ENCODE measurements at regions not wholly inside any gene's neighbourhood (a gene's known extent, or its start where the extent isn't known, plus 50 kb on each side); places are given as distances from the start of the nearest gene placed in this dataset.

- no peak for TF ChIP-seq CTCF (IDR thresholded peaks at IDR 0.05; ENCODE audit: insufficient read depth, low read length, poor library complexity, severe bottlenecking)
- H3K36me3 ChIP-seq (ENCODE audit: control insufficient read depth, insufficient read depth, low read length): no peaks in the 10 kb centered on the region
- DNase-seq (ENCODE audit: extremely low read depth, insufficient read length): no peak
- no peaks in the 10 kb centered on the region for H3K27me3 ChIP-seq (replicated peaks; ENCODE audit: control insufficient read depth, insufficient read depth, low read length)
- no peak overlapping the region for H3K4me3 ChIP-seq (replicated peaks; ENCODE audit: low read depth, low read length)
Measured at GRCh38 chr2:22741216-22741615, 643.8 kb upstream of the KLHL29 start.

- DNase-seq (ENCODE audit: extremely low read depth, insufficient read length): no peak
- H3K36me3 ChIP-seq (ENCODE audit: control insufficient read depth, insufficient read depth, low read length): no peaks in the 10 kb centered on the region
- TF ChIP-seq CTCF (IDR thresholded peaks at IDR 0.05; ENCODE audit: insufficient read depth, low read length, poor library complexity, severe bottlenecking): no peak
- no peaks in the 10 kb centered on the region for H3K27me3 ChIP-seq (replicated peaks; ENCODE audit: control insufficient read depth, insufficient read depth, low read length)
- no peak overlapping the region for H3K4me3 ChIP-seq (replicated peaks; ENCODE audit: low read depth, low read length)
Measured at GRCh38 chr2:22748909-22749308, 636.1 kb upstream of the KLHL29 start.

GRCh38 chr2:22753476-22753875, 631.5 kb upstream of the KLHL29 start:
- DNase-seq (ENCODE audit: extremely low read depth, insufficient read length): no peak
- Histone ChIP-seq H3K4me3 (replicated peaks; ENCODE audit: low read depth, low read length) (no peak overlapping the region), H3K27me3 (replicated peaks; ENCODE audit: control insufficient read depth, insufficient read depth, low read length) (no peaks in the 10 kb centered on the region), H3K36me3 (ENCODE audit: control insufficient read depth, insufficient read depth, low read length) (no peaks in the 10 kb centered on the region)
- TF ChIP-seq CTCF (IDR thresholded peaks at IDR 0.05; ENCODE audit: insufficient read depth, low read length, poor library complexity, severe bottlenecking): no peak

GRCh38 chr2:22756276-22757043, 628.5 kb upstream of the KLHL29 start:
- no peak for DNase-seq (ENCODE audit: extremely low read depth, insufficient read length)
- no peaks in the 10 kb centered on the region for H3K36me3 ChIP-seq (ENCODE audit: control insufficient read depth, insufficient read depth, low read length)
- no peak for TF ChIP-seq CTCF (IDR thresholded peaks at IDR 0.05; ENCODE audit: insufficient read depth, low read length, poor library complexity, severe bottlenecking)
- H3K4me3 ChIP-seq (replicated peaks; ENCODE audit: low read depth, low read length): no peak overlapping the region
- H3K27me3 ChIP-seq (replicated peaks; ENCODE audit: control insufficient read depth, insufficient read depth, low read length): no peaks in the 10 kb centered on the region

GRCh38 chr2:22769497-22769896, 615.5 kb upstream of the KLHL29 start:
- Histone ChIP-seq H3K36me3 (ENCODE audit: control insufficient read depth, insufficient read depth, low read length) (no peaks in the 10 kb centered on the region), H3K4me3 (replicated peaks; ENCODE audit: low read depth, low read length) (no peak overlapping the region), H3K27me3 (replicated peaks; ENCODE audit: control insufficient read depth, insufficient read depth, low read length) (no peaks in the 10 kb centered on the region)
- TF ChIP-seq CTCF (IDR thresholded peaks at IDR 0.05; ENCODE audit: insufficient read depth, low read length, poor library complexity, severe bottlenecking): no peak
- DNase-seq (ENCODE audit: extremely low read depth, insufficient read length): no peak

GRCh38 chr2:22784566-22784965, 600.4 kb upstream of the KLHL29 start:
- no peaks in the 10 kb centered on the region for H3K36me3 ChIP-seq (ENCODE audit: control insufficient read depth, insufficient read depth, low read length)
- TF ChIP-seq CTCF (IDR thresholded peaks at IDR 0.05; ENCODE audit: insufficient read depth, low read length, poor library complexity, severe bottlenecking): no peak
- H3K27me3 ChIP-seq (replicated peaks; ENCODE audit: control insufficient read depth, insufficient read depth, low read length): no peaks in the 10 kb centered on the region
- H3K4me3 ChIP-seq (replicated peaks; ENCODE audit: low read depth, low read length): no peak overlapping the region
- DNase-seq (ENCODE audit: extremely low read depth, insufficient read length): no peak
